ENCODE measurements at regions not wholly inside any gene's neighbourhood (a gene's known extent, or its start where the extent isn't known, plus 50 kb on each side); places are given as distances from the start of the nearest gene placed in this dataset.

DNA sequence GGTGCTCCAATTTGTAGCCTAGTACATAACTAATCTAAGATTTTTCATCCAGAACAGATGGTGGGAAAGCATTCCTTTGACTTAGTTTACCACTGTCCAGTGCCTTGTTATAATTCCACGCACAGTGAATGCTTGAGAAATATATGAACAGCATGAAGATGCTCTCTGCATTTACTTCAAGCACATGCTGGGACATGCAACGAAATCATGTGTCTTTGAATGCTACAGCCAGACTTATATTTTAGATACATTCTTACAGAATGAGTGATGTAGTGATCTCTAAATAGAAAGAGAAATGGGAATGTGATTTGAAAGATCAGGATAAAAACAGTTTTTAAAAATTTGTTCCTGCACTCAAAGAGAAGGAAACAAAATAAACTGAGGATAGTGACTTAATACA lies 398.3 kb downstream of the FBXO15 start:
- DNase-seq: no peak
- no peak overlapping the region for H3K4me3 ChIP-seq
- H3K27me3 ChIP-seq: no peaks in the 10 kb centered on the region
- no peaks in the 10 kb centered on the region for H3K4me1 ChIP-seq (ENCODE audit: insufficient read depth)
- H3K36me3 ChIP-seq: no peaks in the 10 kb centered on the region
- intact Hi-C loops (cut with DNase I): no loop called here
- WGBS, 3 donors: 73 to 76% (median 74%) methylated on average over 2 of the region's 2 CpGs
- no peak for TF ChIP-seq POLR2A (IDR thresholded peaks at IDR 0.05)
- TF ChIP-seq, protein P1, sequence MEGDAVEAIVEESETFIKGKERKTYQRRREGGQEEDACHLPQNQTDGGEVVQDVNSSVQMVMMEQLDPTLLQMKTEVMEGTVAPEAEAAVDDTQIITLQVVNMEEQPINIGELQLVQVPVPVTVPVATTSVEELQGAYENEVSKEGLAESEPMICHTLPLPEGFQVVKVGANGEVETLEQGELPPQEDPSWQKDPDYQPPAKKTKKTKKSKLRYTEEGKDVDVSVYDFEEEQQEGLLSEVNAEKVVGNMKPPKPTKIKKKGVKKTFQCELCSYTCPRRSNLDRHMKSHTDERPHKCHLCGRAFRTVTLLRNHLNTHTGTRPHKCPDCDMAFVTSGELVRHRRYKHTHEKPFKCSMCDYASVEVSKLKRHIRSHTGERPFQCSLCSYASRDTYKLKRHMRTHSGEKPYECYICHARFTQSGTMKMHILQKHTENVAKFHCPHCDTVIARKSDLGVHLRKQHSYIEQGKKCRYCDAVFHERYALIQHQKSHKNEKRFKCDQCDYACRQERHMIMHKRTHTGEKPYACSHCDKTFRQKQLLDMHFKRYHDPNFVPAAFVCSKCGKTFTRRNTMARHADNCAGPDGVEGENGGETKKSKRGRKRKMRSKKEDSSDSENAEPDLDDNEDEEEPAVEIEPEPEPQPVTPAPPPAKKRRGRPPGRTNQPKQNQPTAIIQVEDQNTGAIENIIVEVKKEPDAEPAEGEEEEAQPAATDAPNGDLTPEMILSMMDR (IDR thresholded peaks at IDR 0.05): no peak
- TF ChIP-seq EP300 (IDR thresholded peaks at IDR 0.05): no peak
- no peak overlapping the region for H3K27ac ChIP-seq
- no peaks in the 10 kb centered on the region for H3K9me3 ChIP-seq

DNA sequence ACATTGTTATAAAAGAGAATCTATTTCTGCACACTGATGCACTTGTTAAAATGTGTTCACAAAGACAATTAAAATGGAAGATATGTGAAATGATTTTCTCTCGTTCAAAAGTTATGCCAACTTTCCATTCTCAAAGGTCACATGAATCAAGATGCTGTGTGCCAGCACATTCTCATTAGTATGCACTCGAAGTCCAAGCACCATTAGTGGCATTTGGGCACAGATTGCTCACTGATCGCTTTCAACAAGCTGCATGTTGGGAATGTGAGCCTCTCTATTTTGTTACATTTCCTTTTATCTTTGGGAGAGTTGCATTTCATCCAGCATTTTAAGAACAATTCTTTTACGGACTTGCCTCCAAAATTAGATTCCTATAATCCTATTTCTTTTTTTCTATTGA lies 398.9 kb downstream of the FBXO15 start:
- Histone ChIP-seq H3K27ac (no peak overlapping the region), H3K36me3 (no peaks in the 10 kb centered on the region), H3K4me1 (ENCODE audit: insufficient read depth) (no peaks in the 10 kb centered on the region), H3K4me3 (no peak overlapping the region), H3K9me3 (no peaks in the 10 kb centered on the region), H3K27me3 (no peaks in the 10 kb centered on the region)
- DNase-seq: no peak
- intact Hi-C loops (cut with DNase I): no loop called here
- TF ChIP-seq POLR2A (IDR thresholded peaks at IDR 0.05) (no peak), EP300 (IDR thresholded peaks at IDR 0.05) (no peak)
- TF ChIP-seq, protein P1 (IDR thresholded peaks at IDR 0.05): no peak
- WGBS, 3 donors: 71 to 74% (median 74%) methylated on average over 4 of the region's 4 CpGs

DNA sequence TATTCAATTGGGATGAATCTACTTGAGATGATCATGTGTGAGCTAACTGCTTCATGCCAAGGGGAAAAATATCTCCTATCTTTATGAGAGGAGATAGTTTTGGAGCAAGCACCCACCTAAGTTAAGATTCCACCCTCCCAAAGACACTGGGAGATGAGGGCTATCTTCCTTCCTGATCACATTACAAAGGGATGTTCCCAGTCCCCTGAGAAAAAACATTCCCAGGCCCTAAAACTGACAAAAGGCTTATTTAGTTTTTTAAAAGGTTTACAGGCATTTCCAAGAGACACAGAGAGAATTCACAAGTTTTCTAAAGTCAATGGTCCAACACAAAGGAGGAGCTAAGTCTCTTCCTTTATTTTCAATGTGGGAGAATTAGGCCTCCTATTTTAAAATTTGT lies 401.5 kb downstream of the FBXO15 start:
- Histone ChIP-seq H3K27me3 (no peaks in the 10 kb centered on the region), H3K36me3 (no peaks in the 10 kb centered on the region), H3K4me1 (ENCODE audit: insufficient read depth) (no peaks in the 10 kb centered on the region), H3K9me3 (no peaks in the 10 kb centered on the region), H3K27ac (no peak overlapping the region), H3K4me3 (no peak overlapping the region)
- intact Hi-C loops (cut with DNase I): no loop called here
- TF ChIP-seq, protein P1 (IDR thresholded peaks at IDR 0.05): no peak
- no peak for TF ChIP-seq EP300 (IDR thresholded peaks at IDR 0.05)
- no peak for TF ChIP-seq POLR2A (IDR thresholded peaks at IDR 0.05)
- DNase-seq: no peak

DNA sequence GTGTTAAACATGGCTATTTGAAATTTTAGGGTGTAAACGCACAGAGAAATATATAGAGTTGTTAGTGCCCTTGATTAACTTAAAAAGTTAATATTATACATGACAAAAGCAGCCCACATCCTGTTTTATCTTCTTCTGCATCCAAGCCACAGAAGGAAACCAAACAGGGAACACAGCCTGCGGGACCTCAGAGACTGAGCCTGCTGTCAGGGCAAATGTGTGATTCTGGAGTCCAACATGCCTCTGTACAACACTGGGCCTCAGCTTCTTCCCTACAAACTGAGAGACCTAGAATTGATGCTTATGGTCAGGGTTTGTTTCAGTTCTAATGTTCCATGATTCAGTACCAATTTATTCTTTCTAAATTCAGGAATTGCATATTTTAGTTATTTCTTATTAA lies 404.7 kb downstream of the FBXO15 start:
- H3K4me3 ChIP-seq: no peak overlapping the region
- 51 to 70% (median 61%) methylated on average over 2 of the region's 2 CpGs for WGBS, 3 donors
- H3K4me1 ChIP-seq (ENCODE audit: insufficient read depth): no peaks in the 10 kb centered on the region
- H3K27me3 ChIP-seq: no peaks in the 10 kb centered on the region
- no peak for DNase-seq
- no peaks in the 10 kb centered on the region for H3K9me3 ChIP-seq
- no peaks in the 10 kb centered on the region for H3K36me3 ChIP-seq
- H3K27ac ChIP-seq: no peak overlapping the region
- TF ChIP-seq, protein P1 (IDR thresholded peaks at IDR 0.05): no peak
- TF ChIP-seq EP300 (IDR thresholded peaks at IDR 0.05): no peak
- no peak for TF ChIP-seq POLR2A (IDR thresholded peaks at IDR 0.05)
- intact Hi-C loops (cut with DNase I): no loop called here

DNA sequence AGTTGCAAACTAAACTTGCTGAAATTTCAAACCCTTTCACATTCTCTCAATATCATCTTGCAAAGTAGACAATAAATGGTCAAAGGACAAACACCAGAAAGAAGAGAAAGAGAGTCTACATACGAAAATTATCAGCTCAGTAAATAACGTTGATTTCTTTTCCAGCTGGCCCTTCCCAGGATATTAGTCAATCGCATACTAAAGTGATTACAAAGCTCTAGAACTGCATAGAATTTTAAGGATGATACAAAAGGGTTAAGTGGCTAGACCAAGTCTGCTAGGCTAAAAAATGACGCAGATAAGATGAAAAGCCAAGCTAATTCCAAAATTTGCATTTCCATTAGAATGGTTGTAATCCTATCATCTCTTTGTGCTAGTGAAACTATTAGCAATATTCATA lies 405.7 kb downstream of the FBXO15 start:
- intact Hi-C loops (cut with DNase I): no loop called here
- H3K9me3 ChIP-seq: no peaks in the 10 kb centered on the region
- H3K27ac ChIP-seq: no peak overlapping the region
- TF ChIP-seq, protein P1 (IDR thresholded peaks at IDR 0.05): no peak
- TF ChIP-seq EP300 (IDR thresholded peaks at IDR 0.05): no peak
- TF ChIP-seq POLR2A (IDR thresholded peaks at IDR 0.05): no peak
- H3K4me3 ChIP-seq: no peak overlapping the region
- DNase-seq: no peak
- no peaks in the 10 kb centered on the region for H3K36me3 ChIP-seq
- 50 to 59% (median 56%) methylated on average over 4 of the region's 4 CpGs for WGBS, 3 donors
- H3K4me1 ChIP-seq (ENCODE audit: insufficient read depth): no peaks in the 10 kb centered on the region
- H3K27me3 ChIP-seq: no peaks in the 10 kb centered on the region
